Body of pancreas (tissue), 4 donors: ENCODE measurements at regions not wholly inside any gene's neighbourhood (a gene's known extent, or its start where the extent isn't known, plus 50 kb on each side); places are given as distances from the start of the nearest gene placed in this dataset.
A peak's percentile ranks its signal among the peaks of the same experiment; 100 is the strongest.

Experiments used
- ATAC-seq: fragments of 150-250 bp; one replicate; pipeline ENCODE4 v1.9.1; 2016
- DNase-seq, 4 donors: peaks; one replicate each; pipeline ENCODE4 v3.0.0-alpha.2; 2019
- H3K27ac ChIP-seq, 4 donors: fragments of 200-600 bp; sonication (generic); 1 replicate in 3 of 4; 2 replicates in 1 of 4; pipeline versions ENCODE4 v1.5.1 to v1.6.1; 2016 to 2019; ENCODE audit warnings: mild to moderate bottlenecking in 1 of 4, mixed read lengths in 1 of 4, moderate library complexity in 1 of 4
- H3K27me3 ChIP-seq, 2 donors: fragments of 200-600 bp; sonication (generic); one replicate each; pipeline ENCODE4 v1.6.0; 2016; ENCODE audit warnings: mild to moderate bottlenecking in 1 of 2
- H3K36me3 ChIP-seq, 2 donors: fragments of 200-600 bp; sonication (generic); replicated peaks in 1 of 2; 2 replicates each; pipeline ENCODE4 v1.5.1; 2016; ENCODE audit warnings: low read depth in 2 of 2; ENCODE audit not compliant: insufficient read depth in 1 of 2
- H3K4me1 ChIP-seq: fragments of 200-600 bp; sonication (generic); one replicate; pipeline ENCODE4 v1.6.0; 2016
- H3K4me3 ChIP-seq, 2 donors: fragments of 200-600 bp; sonication (generic); 1 replicate in 1 of 2; 2 replicates in 1 of 2; pipeline ENCODE4 v1.5.1; 2016 to 2019
- H3K9me3 ChIP-seq, 3 donors: fragments of 200-600 bp; sonication (generic); 1 replicate in 2 of 3; 2 replicates in 1 of 3; pipeline ENCODE4 v1.5.1; 2016
- CTCF ChIP-seq, 7 experiments: fragments of 450-650 bp in 4 of 7; fragments of 200-600 bp in 3 of 7; sonication (generic) in 3 of 7; IDR thresholded peaks; one replicate each; pipeline ENCODE4 v1.5.1; 2016 to 2019; ENCODE audit warnings: antibody characterized with exemption in 7 of 7
- POLR2A ChIP-seq, 3 donors: fragments of 450-650 bp; IDR thresholded peaks; one replicate each; pipeline ENCODE4 v1.6.1; 2016; ENCODE audit warnings: antibody characterized with exemption in 3 of 3, mild to moderate bottlenecking in 2 of 3
- WGBS, 2 donors: methylation state at CpG; one replicate each; pipeline ENCODE4 v1.1.5; 2017; 5-methylcytosine and 5-hydroxymethylcytosine counted together
- intact Hi-C: fragments of 100-400 bp; cut with DNase I; formaldehyde crosslinking; loops from one replicate; pipeline ENCODE4 v1.15.1; 2023

GRCh38 chr5:147968855-147969254, 62.5 kb upstream of the C5orf46 start:
- H3K36me3 ChIP-seq, result no peaks in the 10 kb centered on the region
- H3K27me3 ChIP-seq, result no peaks in the 10 kb centered on the region
- ATAC-seq (no peak), DNase-seq (no peak)
- peaks cover 4% of the 10 kb centered on the region for H3K4me1 ChIP-seq
- WGBS, 2 donors, result 64 to 75% methylated on average over 4 of the region's 4 CpGs
- H3K27ac ChIP-seq, result no peak overlapping the region
- intact Hi-C loops, result loop anchor here (10.0 kb wide), 1 partner anchor 146 kb away; no protein-coding TSS in a partner anchor
- H3K9me3 ChIP-seq, result no peaks in the 10 kb centered on the region
- no peak overlapping the region for H3K4me3 ChIP-seq
- TF ChIP-seq POLR2A (IDR thresholded peaks at IDR 0.05), result no peak
- TF ChIP-seq CTCF (IDR thresholded peaks at IDR 0.05), result no peak

GRCh38 chr5:147966829-147967228, 60.5 kb upstream of the C5orf46 start:
- peaks cover 4% of the 10 kb centered on the region for H3K4me1 ChIP-seq
- H3K36me3 ChIP-seq, result no peaks in the 10 kb centered on the region
- WGBS, 2 donors, result 90 to 94% methylated on average over 4 of the region's 4 CpGs
- TF ChIP-seq CTCF (IDR thresholded peaks at IDR 0.05) (no peak), POLR2A (IDR thresholded peaks at IDR 0.05) (no peak)
- H3K27me3 ChIP-seq, result no peaks in the 10 kb centered on the region
- H3K27ac ChIP-seq, result no peak overlapping the region
- no peak overlapping the region for H3K4me3 ChIP-seq
- no peak for ATAC-seq
- intact Hi-C loops, result loop anchor here (10.0 kb wide), 1 partner anchor 148 kb away; no protein-coding TSS in a partner anchor
- no peaks in the 10 kb centered on the region for H3K9me3 ChIP-seq
- DNase-seq, result no peak

- DNase-seq (no peak), ATAC-seq (no peak)
- no peaks in the 10 kb centered on the region for H3K27me3 ChIP-seq
- H3K36me3 ChIP-seq, result no peaks in the 10 kb centered on the region
- H3K9me3 ChIP-seq, result no peaks in the 10 kb centered on the region
- intact Hi-C loops, result loop anchor here (10.0 kb wide), 1 partner anchor 148 kb away; no protein-coding TSS in a partner anchor
- H3K4me1 ChIP-seq, result peaks cover 4% of the 10 kb centered on the region
- WGBS, 2 donors, result 43 to 57% methylated on average over 2 of the region's 2 CpGs
- no peak overlapping the region for H3K27ac ChIP-seq
- no peak overlapping the region for H3K4me3 ChIP-seq
- no peak for TF ChIP-seq CTCF (IDR thresholded peaks at IDR 0.05)
- TF ChIP-seq POLR2A (IDR thresholded peaks at IDR 0.05), result no peak
Observed at GRCh38 chr5:147966326-147966725, 60.0 kb upstream of the C5orf46 start.

- Histone ChIP-seq H3K4me3 (no peak overlapping the region), H3K36me3 (no peaks in the 10 kb centered on the region), H3K27me3 (no peaks in the 10 kb centered on the region), H3K4me1 (peaks cover 4% of the 10 kb centered on the region), H3K9me3 (no peaks in the 10 kb centered on the region), H3K27ac (no peak overlapping the region)
- DNase-seq (no peak), ATAC-seq (no peak)
- intact Hi-C loops, result loop anchor here (10.0 kb wide), 1 partner anchor 149 kb away; no protein-coding TSS in a partner anchor
- TF ChIP-seq POLR2A (IDR thresholded peaks at IDR 0.05) (no peak), CTCF (IDR thresholded peaks at IDR 0.05) (no peak)
Observed at GRCh38 chr5:147965715-147966114, 59.4 kb upstream of the C5orf46 start.

GRCh38 chr5:147963948-147964693, 57.8 kb upstream of the C5orf46 start:
- no peaks in the 10 kb centered on the region for H3K9me3 ChIP-seq
- peaks cover 4% of the 10 kb centered on the region for H3K4me1 ChIP-seq
- DNase-seq (peak in 1 of 4 donors; percentile 1), ATAC-seq (peak; percentile 66)
- H3K36me3 ChIP-seq, result no peaks in the 10 kb centered on the region
- WGBS, 2 donors, result 57 to 74% methylated on average over 4 of the region's 4 CpGs
- no peaks in the 10 kb centered on the region for H3K27me3 ChIP-seq
- peak overlapping the region in 2 of 4 donors; percentile 25 to 30 for H3K27ac ChIP-seq
- TF ChIP-seq CTCF (IDR thresholded peaks at IDR 0.05) (no peak), POLR2A (IDR thresholded peaks at IDR 0.05) (no peak)
- no peak overlapping the region for H3K4me3 ChIP-seq
- intact Hi-C loops, result loop anchor here (10.0 kb wide), 1 partner anchor 151 kb away; no protein-coding TSS in a partner anchor
